GM19025 (cell line): ENCODE measurements at regions not wholly inside any gene's neighbourhood (a gene's known extent, or its start where the extent isn't known, plus 50 kb on each side); places are given as distances from the start of the nearest gene placed in this dataset.
"Not testable (repeated sequence)": the region's sequence is repeated elsewhere in the genome, so short reads cannot be mapped to it uniquely, and the experiment has no call there.

Source experiments
- ATAC-seq: cut with Tn5 transposase; IDR thresholded peaks from one replicate; pipeline ENCODE4 v1.9.1; 2021; ENCODE audit warnings: mild to moderate bottlenecking, low read depth, moderate library complexity; ENCODE audit not compliant: unreplicated experiment

DNA sequence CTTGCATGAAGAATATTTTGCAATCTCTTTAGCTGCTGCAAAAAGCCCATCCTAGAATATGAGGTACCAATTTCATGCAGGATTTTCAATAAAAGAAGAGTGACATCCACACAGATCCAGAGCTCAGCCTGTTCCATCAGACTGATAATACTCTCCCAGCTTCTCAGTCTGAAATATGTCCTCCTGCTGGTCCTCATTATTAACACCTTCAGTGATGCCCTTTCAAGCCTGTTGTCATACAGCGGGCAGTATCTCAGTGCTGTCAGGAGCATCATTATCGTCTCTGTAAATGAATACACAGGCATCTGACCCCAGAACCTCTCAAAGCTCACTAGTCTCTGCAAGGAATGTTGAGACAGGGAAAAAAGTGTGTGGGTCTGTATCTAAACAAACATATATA is 1387.8 kb downstream of the OTOL1 start:
- no peak for ATAC-seq

- ATAC-seq: no peak
Observed at GRCh38 chr3:162892921-162893793, 1396.5 kb downstream of the OTOL1 start.

DNA sequence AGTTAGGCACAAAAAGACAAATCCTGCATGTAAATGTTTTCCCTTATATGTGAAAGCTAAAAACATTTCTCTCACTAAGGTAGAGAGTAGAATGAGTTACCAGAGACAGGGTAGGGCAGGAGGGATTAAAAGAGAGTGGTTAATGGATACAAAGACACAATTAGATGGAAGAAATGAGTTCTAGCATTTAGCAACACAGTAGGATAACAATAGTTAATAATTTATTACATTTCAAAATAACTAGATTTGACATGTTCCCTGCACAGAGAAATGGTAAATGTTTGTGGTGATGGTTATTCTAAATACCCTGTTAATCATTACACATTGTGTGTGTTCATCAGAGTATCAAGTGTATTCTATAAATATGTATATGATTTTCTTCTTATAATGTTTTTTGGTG is 1400.7 kb downstream of the OTOL1 start:
- ATAC-seq: no peak

DNA sequence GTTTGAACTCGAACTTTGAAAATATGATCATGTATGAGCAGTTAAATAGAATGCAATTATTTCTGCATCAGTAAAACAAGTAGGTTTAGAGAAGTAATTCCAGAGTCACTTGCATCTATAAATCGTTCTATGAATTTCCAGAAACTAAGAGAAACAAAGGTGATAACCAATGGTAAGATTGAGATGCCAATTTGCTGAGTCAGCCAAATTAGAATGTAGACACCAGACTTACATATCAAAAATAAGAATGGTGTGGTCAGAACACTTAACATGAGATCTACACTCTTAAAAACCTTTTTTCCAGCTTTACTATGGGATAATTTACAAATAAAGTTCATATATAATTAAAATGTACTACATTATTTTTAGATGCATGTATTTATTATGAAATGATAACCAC is 1435.9 kb downstream of the OTOL1 start:
- no peak for ATAC-seq

DNA sequence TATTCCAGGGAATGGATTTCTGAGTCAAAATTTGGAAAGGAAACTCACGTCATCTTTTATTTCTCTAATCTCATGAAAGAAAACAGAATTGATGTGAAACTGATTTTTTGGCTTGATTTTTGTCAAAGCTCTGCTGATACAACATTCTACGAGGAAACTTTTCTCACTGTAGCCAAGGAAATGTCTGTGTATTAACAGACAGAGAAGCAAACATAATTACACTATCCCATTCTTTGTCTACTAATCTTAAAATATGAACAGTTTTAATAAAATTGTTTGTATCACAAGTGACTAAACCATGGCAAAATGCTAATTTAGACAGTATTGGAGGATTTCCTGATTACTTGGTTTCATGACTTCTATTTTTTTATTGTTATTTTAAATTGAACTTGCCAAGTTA is 1437.0 kb downstream of the OTOL1 start:
- no peak for ATAC-seq

GRCh38 chr3:162936706-162937105 is 1440.1 kb downstream of the OTOL1 start:
- ATAC-seq: no peak

DNA sequence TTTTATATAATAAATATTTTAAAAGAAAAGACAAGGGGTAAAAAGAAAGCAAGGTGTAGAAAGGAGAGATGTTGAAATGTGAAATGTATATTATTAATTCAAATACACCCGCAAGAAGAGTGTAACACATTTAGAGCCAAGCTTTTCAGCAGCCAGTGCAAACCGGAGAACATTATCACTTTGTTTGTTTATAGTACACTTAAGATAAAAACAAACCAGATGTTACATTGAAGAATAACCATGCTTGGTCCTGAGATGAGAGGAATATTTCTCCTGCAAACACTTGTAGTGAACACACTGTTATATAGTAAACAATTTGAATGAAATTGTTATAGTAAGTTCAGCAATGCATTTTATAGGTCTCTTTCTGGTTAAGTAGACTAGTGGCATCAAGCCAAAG is 1441.5 kb downstream of the OTOL1 start:
- no peak for ATAC-seq

- no peak for ATAC-seq
Observed at GRCh38 chr3:162945626-162946025, 1449.0 kb downstream of the OTOL1 start.

GRCh38 chr3:162956711-162957110 is 1460.1 kb downstream of the OTOL1 start:
- ATAC-seq: no peak

DNA sequence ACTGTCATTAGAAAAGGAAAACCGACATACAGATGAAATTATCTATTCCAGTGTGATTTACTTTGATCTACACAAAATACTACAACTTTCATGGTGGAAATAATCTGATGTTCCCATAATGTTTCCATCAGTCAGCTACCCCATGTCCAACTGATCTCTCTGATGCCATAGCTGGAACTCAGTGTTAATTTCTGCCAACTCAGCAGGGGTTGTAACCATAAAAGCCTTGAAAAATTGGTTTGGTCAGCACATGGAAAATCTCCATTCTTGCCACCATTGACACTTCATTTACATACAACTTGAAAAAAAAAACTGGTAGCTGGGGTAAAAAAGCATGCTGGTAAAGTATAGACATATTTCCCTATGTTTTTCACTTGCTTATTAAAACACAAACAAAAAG is 1463.7 kb downstream of the OTOL1 start:
- ATAC-seq: no peak

DNA sequence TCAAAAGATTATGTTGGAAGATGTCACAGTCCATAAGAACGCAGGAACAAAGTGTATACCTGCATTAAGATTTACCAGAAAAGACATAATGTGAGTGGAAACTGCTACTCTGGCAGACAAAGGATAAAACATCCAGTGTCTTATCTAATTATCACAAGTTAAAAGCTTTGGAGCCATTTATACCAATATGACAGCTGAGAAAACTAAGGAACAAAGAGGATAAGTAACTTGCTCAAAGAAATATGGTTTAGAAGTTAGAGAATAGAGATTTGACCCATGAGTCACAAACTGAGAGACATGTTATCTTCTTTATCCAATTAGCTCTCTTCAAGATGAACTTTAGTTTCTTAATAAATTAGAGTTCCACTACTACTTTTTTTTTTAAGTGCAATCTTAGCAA is 1473.7 kb downstream of the OTOL1 start:
- ATAC-seq: no peak

GRCh38 chr3:162971715-162972114 is 1475.1 kb downstream of the OTOL1 start:
- ATAC-seq: no peak

DNA sequence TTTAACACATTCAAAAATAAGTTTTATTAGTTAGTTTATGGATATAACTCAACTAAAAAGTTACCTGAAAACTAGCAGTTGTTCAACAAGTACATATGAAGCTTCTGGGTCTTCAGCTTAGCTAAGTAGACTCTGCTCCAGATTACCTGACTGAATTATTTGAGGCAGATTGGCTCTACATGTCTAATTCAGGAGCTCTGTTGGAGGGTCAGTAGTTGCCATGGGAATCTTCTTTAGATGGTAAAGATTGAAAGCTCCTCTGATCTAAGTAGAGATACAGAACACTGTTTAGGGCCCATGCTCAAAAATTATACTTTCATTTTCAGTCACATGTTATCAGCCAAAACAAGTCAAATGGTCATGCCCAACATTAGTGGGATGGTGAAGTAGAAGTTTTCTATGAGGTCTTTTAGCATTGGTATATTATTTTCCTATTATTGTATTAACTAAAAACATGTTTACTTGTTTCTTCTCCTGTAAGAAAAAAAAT is 1476.9 kb downstream of the OTOL1 start:
- no peak for ATAC-seq

- ATAC-seq: no peak
Observed at GRCh38 chr3:162978136-162978535, 1481.5 kb downstream of the OTOL1 start.

GRCh38 chr3:162984746-162985145 is 1488.1 kb downstream of the OTOL1 start:
- no peak for ATAC-seq

DNA sequence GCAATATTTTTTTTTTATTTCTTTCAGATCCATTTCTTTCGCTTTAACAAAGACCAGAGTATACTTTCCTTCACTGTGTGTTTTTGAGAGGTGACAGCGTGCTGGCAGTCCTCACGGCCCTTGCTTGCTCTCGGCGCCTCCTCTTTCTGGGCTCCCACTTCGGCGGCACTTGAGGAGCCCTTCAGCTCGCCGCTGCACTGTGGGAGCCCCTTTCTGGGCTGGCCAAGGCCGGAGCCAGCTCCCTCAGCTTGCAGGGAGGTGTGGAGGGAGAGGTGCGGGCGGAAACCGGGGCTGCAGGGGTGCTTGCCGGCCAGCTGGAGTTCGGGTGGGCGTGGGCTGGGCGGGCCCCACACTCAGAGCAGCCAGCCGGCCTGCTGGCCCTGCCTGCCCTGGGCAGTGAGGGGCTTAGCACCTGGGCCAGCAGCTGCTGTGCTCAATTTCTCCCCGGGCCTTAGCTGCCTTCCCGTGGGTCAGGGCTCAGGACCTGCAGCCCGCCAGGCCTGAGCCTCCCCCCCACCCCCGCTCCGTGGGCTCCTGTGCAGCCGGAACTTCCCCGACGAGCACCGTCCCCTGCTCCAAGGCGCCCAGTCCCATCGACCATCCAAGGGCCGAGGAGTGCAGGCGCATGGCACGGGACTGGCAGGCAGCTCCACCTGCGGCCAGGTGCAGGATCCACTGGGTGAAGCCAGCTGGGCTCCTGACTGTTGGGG is 1490.6 kb downstream of the OTOL1 start:
- not testable (repeated sequence) for ATAC-seq

GRCh38 chr3:162992741-162993140 is 1496.1 kb downstream of the OTOL1 start:
- no peak for ATAC-seq

- ATAC-seq: no peak
Observed at GRCh38 chr3:162994165-162994564, 1497.6 kb downstream of the OTOL1 start.

DNA sequence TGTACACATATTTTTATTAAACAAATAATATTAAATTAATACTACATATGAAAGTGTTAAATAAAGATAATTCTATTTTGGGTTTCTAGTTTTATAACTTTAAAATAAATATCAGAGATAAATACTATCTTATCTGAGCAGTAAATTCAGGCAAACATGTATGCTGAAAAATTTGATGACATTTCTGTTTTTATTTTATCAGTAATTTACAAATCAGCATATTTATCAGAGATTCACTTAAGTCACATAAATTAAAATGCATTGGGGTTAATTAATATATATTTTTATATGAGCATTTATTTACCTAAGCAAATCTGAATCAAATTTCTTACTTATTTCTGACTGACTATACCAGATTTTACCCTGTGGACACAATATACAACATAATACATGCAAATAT is 1499.8 kb downstream of the OTOL1 start:
- no peak for ATAC-seq

- no peak for ATAC-seq
Observed at GRCh38 chr3:162998205-162998604, 1501.6 kb downstream of the OTOL1 start.

GRCh38 chr3:163011596-163011995 is 1515.0 kb downstream of the OTOL1 start:
- ATAC-seq: no peak

GRCh38 chr3:163016251-163016650 is 1519.6 kb downstream of the OTOL1 start:
- no peak for ATAC-seq
